Vagina (tissue), 2 donors: ENCODE measurements at regions not wholly inside any gene's neighbourhood (a gene's known extent, or its start where the extent isn't known, plus 50 kb on each side); places are given as distances from the start of the nearest gene placed in this dataset.

Experiments used
- DNase-seq, 2 donors: peaks; one replicate each; pipeline ENCODE4 v3.0.0-alpha.2; 2017; ENCODE audit errors: extremely low spot score in 2 of 2
- H3K27ac ChIP-seq: fragments of 200-600 bp; sonication (generic); one replicate; pipeline ENCODE4 v1.5.1; 2019
- H3K27me3 ChIP-seq: fragments of 200-600 bp; sonication (generic); one replicate; pipeline ENCODE4 v1.5.1; 2019
- H3K36me3 ChIP-seq, 2 donors: fragments of 200-600 bp; sonication (generic); one replicate each; pipeline ENCODE4 v1.5.1; 2017 to 2019
- H3K4me1 ChIP-seq: fragments of 200-600 bp; sonication (generic); one replicate; pipeline ENCODE4 v1.5.1; 2019
- H3K4me3 ChIP-seq, 2 donors: fragments of 200-600 bp; sonication (generic); 1 replicate in 1 of 2; 2 replicates in 1 of 2; pipeline ENCODE4 v1.5.1; 2016 to 2019
- H3K9me3 ChIP-seq: fragments of 200-600 bp; sonication (generic); one replicate; pipeline ENCODE4 v1.5.1; 2019
- CTCF ChIP-seq, 3 experiments: fragments of 450-650 bp in 2 of 3; fragments of 200-600 bp in 1 of 3; sonication (generic) in 1 of 3; IDR thresholded peaks; one replicate each; pipeline ENCODE4 v1.5.1; 2017 to 2019; ENCODE audit warnings: antibody characterized with exemption in 3 of 3, mild to moderate bottlenecking in 2 of 3, moderate library complexity in 2 of 3
- POLR2A ChIP-seq, 2 donors: fragments of 450-650 bp; IDR thresholded peaks; one replicate each; pipeline ENCODE4 v1.6.1; 2017; ENCODE audit warnings: antibody characterized with exemption in 2 of 2, mild to moderate bottlenecking in 2 of 2, moderate library complexity in 2 of 2
- POLR2AphosphoS5 ChIP-seq, 2 donors: sonication (generic); formaldehyde crosslinking; IDR thresholded peaks; one replicate each; pipeline ENCODE4 v1.9.0; 2017; ENCODE audit warnings: antibody characterized with exemption in 2 of 2, mild to moderate bottlenecking in 2 of 2, low read depth in 1 of 2; ENCODE audit not compliant: insufficient read depth in 1 of 2
- intact Hi-C: fragments of 100-400 bp; cut with DNase I; formaldehyde crosslinking; loops from one replicate; pipeline ENCODE4 v1.15.1; 2023

- Histone ChIP-seq H3K27me3 (no peaks in the 10 kb centered on the region), H3K4me1 (peaks cover 9% of the 10 kb centered on the region), H3K4me3 (no peak overlapping the region), H3K36me3 (no peaks in the 10 kb centered on the region), H3K27ac (no peak overlapping the region), H3K9me3 (no peaks in the 10 kb centered on the region)
- no peak for DNase-seq
- intact Hi-C loops: no loop called here
- no peak for TF ChIP-seq CTCF (IDR thresholded peaks at IDR 0.05)
- TF ChIP-seq POLR2A (IDR thresholded peaks at IDR 0.05): no peak
- TF ChIP-seq POLR2AphosphoS5 (IDR thresholded peaks at IDR 0.05; ENCODE audit: insufficient read depth in 1 of 2, low read depth in 1 of 2): no peak
Measured at GRCh38 chr6:156648616-156649015, 128.6 kb upstream of the ARID1B start.

GRCh38 chr6:156647991-156648390 lies 129.2 kb upstream of the ARID1B start:
- Histone ChIP-seq H3K4me1 (peaks cover 9% of the 10 kb centered on the region), H3K9me3 (no peaks in the 10 kb centered on the region), H3K4me3 (no peak overlapping the region), H3K27me3 (no peaks in the 10 kb centered on the region), H3K27ac (no peak overlapping the region), H3K36me3 (no peaks in the 10 kb centered on the region)
- TF ChIP-seq CTCF (IDR thresholded peaks at IDR 0.05): no peak
- no peak for TF ChIP-seq POLR2AphosphoS5 (IDR thresholded peaks at IDR 0.05; ENCODE audit: insufficient read depth in 1 of 2, low read depth in 1 of 2)
- no peak for TF ChIP-seq POLR2A (IDR thresholded peaks at IDR 0.05)
- DNase-seq: no peak
- intact Hi-C loops: no loop called here

GRCh38 chr6:156647140-156647784 lies 129.9 kb upstream of the ARID1B start:
- Histone ChIP-seq H3K9me3 (no peaks in the 10 kb centered on the region), H3K27me3 (no peaks in the 10 kb centered on the region), H3K4me3 (no peak overlapping the region), H3K27ac (no peak overlapping the region), H3K36me3 (no peaks in the 10 kb centered on the region), H3K4me1 (peaks cover 9% of the 10 kb centered on the region)
- TF ChIP-seq CTCF (IDR thresholded peaks at IDR 0.05): no peak
- no peak for TF ChIP-seq POLR2AphosphoS5 (IDR thresholded peaks at IDR 0.05; ENCODE audit: insufficient read depth in 1 of 2, low read depth in 1 of 2)
- TF ChIP-seq POLR2A (IDR thresholded peaks at IDR 0.05): no peak
- intact Hi-C loops: no loop called here
- no peak for DNase-seq

GRCh38 chr6:156646496-156646895 lies 130.7 kb upstream of the ARID1B start:
- no peak for DNase-seq
- TF ChIP-seq CTCF (IDR thresholded peaks at IDR 0.05): no peak
- no peak for TF ChIP-seq POLR2AphosphoS5 (IDR thresholded peaks at IDR 0.05; ENCODE audit: insufficient read depth in 1 of 2, low read depth in 1 of 2)
- no peak for TF ChIP-seq POLR2A (IDR thresholded peaks at IDR 0.05)
- Histone ChIP-seq H3K4me3 (no peak overlapping the region), H3K27ac (no peak overlapping the region), H3K9me3 (no peaks in the 10 kb centered on the region), H3K36me3 (no peaks in the 10 kb centered on the region), H3K4me1 (peaks cover 9% of the 10 kb centered on the region), H3K27me3 (no peaks in the 10 kb centered on the region)
- intact Hi-C loops: no loop called here

GRCh38 chr6:156645097-156645496 lies 132.1 kb upstream of the ARID1B start:
- Histone ChIP-seq H3K36me3 (no peaks in the 10 kb centered on the region), H3K9me3 (no peaks in the 10 kb centered on the region), H3K4me1 (peaks cover 9% of the 10 kb centered on the region), H3K4me3 (no peak overlapping the region), H3K27me3 (no peaks in the 10 kb centered on the region), H3K27ac (no peak overlapping the region)
- DNase-seq: no peak
- TF ChIP-seq POLR2A (IDR thresholded peaks at IDR 0.05): no peak
- TF ChIP-seq POLR2AphosphoS5 (IDR thresholded peaks at IDR 0.05; ENCODE audit: insufficient read depth in 1 of 2, low read depth in 1 of 2): no peak
- TF ChIP-seq CTCF (IDR thresholded peaks at IDR 0.05): no peak
- intact Hi-C loops: no loop called here
